HCT116 (cell line): ENCODE measurements at regions not wholly inside any gene's neighbourhood (a gene's known extent, or its start where the extent isn't known, plus 50 kb on each side); places are given as distances from the start of the nearest gene placed in this dataset.

Experiments
- ATAC-seq: fragments of 200-7000 bp; cut with Tn5 transposase; 2 replicates; pipeline ENCODE4 v1.9.1; 2020; ENCODE audit warnings: mild to moderate bottlenecking, moderate library complexity
- BruUV-seq: library from RNA; stranded (reverse); fragments of 400-500 nt; replicated peaks from 2 replicates; lab custom pipeline; 2021; lab: Mats Ljungman, UMichigan
- CTCF ChIA-PET: fragments of 300-600 bp; sonication (Branson Sonifier 250); formaldehyde crosslinking; loops from one replicate; lab custom pipeline; 2021; ENCODE audit warnings: antibody characterized with exemption; lab: Charles Lee
- POLR2A ChIA-PET: fragments of 300-600, 350-600 bp; sonication (Branson Sonifier 250); formaldehyde crosslinking; loops from one replicate; lab custom pipeline; 2021; ENCODE audit warnings: antibody characterized with exemption; lab: Charles Lee
- RAD21 ChIA-PET, 2 experiments: fragments of 300-600 bp; sonication (Branson Sonifier 250); formaldehyde crosslinking; loops; one replicate each; lab custom pipeline; 2023; ENCODE audit warnings: low total read pairs in 2 of 2; ENCODE audit not compliant: uncharacterized antibody in 2 of 2, unreplicated experiment in 2 of 2, low non-redundant PET in 1 of 2; lab: Charles Lee
- DNase-seq: peaks from one replicate; pipeline ENCODE4 v3.0.0-alpha.2; 2010; ENCODE audit warnings: low read depth, low spot score
- H2AFZ ChIP-seq: fragments of 200-600 bp; shearing (Covaris generic), sonication (generic); 2 replicates; pipeline ENCODE4 v1.6.1; 2017; ENCODE audit warnings: low read depth, mixed run types, mixed read lengths, antibody characterized with exemption, low read length; ENCODE audit not compliant: poor library complexity, severe bottlenecking
- H3K27ac ChIP-seq: 2 replicates; pipeline ENCODE4 v1.5.1; 2012; ENCODE audit warnings: low read depth, low read length
- H3K27me3 ChIP-seq: fragments of 200-600 bp; sonication (generic); 2 replicates; pipeline ENCODE4 v1.6.1; 2016; ENCODE audit warnings: mixed run types, low read length, mixed read lengths; ENCODE audit not compliant: insufficient read depth
- H3K36me3 ChIP-seq, 2 experiments: fragments of 200-500 bp in 1 of 2; fragments of 200-600 bp in 1 of 2; sonication (Bioruptor generic) in 1 of 2; sonication (generic) in 1 of 2; 2 replicates each; pipeline versions ENCODE4 v1.5.1 to v1.6.1; 2014 to 2016; ENCODE audit warnings: low read length in 2 of 2, inconsistent platforms in 1 of 2, mixed read lengths in 1 of 2, mixed run types in 1 of 2; ENCODE audit not compliant: insufficient read depth in 2 of 2, control insufficient read depth in 1 of 2
- H3K4me1 ChIP-seq, 2 experiments: fragments of 200-600 bp in 1 of 2; sonication (generic) in 1 of 2; 2 replicates each; pipeline versions ENCODE4 v1.5.1 to v1.6.1; 2012 to 2017; ENCODE audit warnings: low read length in 2 of 2, inconsistent platforms in 1 of 2, mild to moderate bottlenecking in 1 of 2, mixed read lengths in 1 of 2, mixed run types in 1 of 2, moderate library complexity in 1 of 2; ENCODE audit not compliant: insufficient read depth in 2 of 2, control insufficient read depth in 1 of 2
- H3K4me2 ChIP-seq: fragments of 200-600 bp; sonication (generic); 2 replicates; pipeline ENCODE4 v1.6.1; 2017; ENCODE audit warnings: mixed run types, low read length, mixed read lengths
- H3K4me3 ChIP-seq, 2 experiments: fragments of 200-600 bp in 1 of 2; sonication (generic) in 1 of 2; replicated peaks in 1 of 2; 2 replicates each; pipeline ENCODE4 v1.5.1; 2011 to 2016; ENCODE audit warnings: low read length in 2 of 2, control low read depth in 1 of 2, low read depth in 1 of 2, mild to moderate bottlenecking in 1 of 2, mixed read lengths in 1 of 2, mixed run types in 1 of 2
- H3K79me2 ChIP-seq: fragments of 200-600 bp; sonication (generic); 2 replicates; pipeline ENCODE4 v1.6.1; 2017; ENCODE audit warnings: mild to moderate bottlenecking, mixed run types, low read length, moderate library complexity, mixed read lengths; ENCODE audit not compliant: insufficient read depth
- H3K9ac ChIP-seq: fragments of 200-600 bp; sonication (generic); 2 replicates; pipeline ENCODE4 v1.6.1; 2016; ENCODE audit warnings: low read length, mixed read lengths
- H3K9me2 ChIP-seq: fragments of 200-600 bp; sonication (generic), shearing (Covaris generic); 2 replicates; pipeline ENCODE4 v1.6.1; 2017; ENCODE audit warnings: mixed run types, mild to moderate bottlenecking, moderate library complexity; ENCODE audit not compliant: insufficient read depth
- H3K9me3 ChIP-seq, 2 experiments: fragments of 200-500 bp in 1 of 2; fragments of 200-600 bp in 1 of 2; sonication (Bioruptor generic) in 1 of 2; sonication (generic) in 1 of 2; 2 replicates each; pipeline ENCODE4 v1.6.1; 2014 to 2017; ENCODE audit warnings: low read length in 2 of 2, mixed read lengths in 2 of 2, inconsistent platforms in 1 of 2, low read depth in 1 of 2, mild to moderate bottlenecking in 1 of 2, mixed run types in 1 of 2, moderate library complexity in 1 of 2; ENCODE audit not compliant: control insufficient read depth in 1 of 2, insufficient read depth in 1 of 2
- H4K20me1 ChIP-seq: fragments of 200-600 bp; sonication (generic), shearing (Covaris generic); 2 replicates; pipeline ENCODE4 v1.6.1; 2017; ENCODE audit warnings: mixed run types, mild to moderate bottlenecking, moderate library complexity; ENCODE audit not compliant: insufficient read depth
- CBX3 ChIP-seq: IDR thresholded peaks from 2 replicates; pipeline ENCODE4 v1.6.1; 2012; ENCODE audit warnings: low read depth
- CEBPB ChIP-seq: IDR thresholded peaks from 2 replicates; pipeline ENCODE4 v1.6.1; 2012; ENCODE audit warnings: low read depth
- CTCF ChIP-seq, 3 experiments: fragments of 200-600 bp in 1 of 3; sonication (generic) in 1 of 3; IDR thresholded peaks in 2 of 3; conservative IDR thresholded peaks in 1 of 3; 2 replicates each; pipeline ENCODE4 v1.5.1; 2012 to 2017; ENCODE audit warnings: low read depth in 2 of 3, low read length in 2 of 3, antibody characterized with exemption in 1 of 3, borderline replicate concordance in 1 of 3, control low read depth in 1 of 3, mild to moderate bottlenecking in 1 of 3, mixed read lengths in 1 of 3, mixed run types in 1 of 3, moderate library complexity in 1 of 3; ENCODE audit not compliant: insufficient read depth in 1 of 3
- EZH2 ChIP-seq: fragments of 200-600 bp; sonication (generic); IDR thresholded peaks from 2 replicates; pipeline ENCODE4 v1.6.1; 2017; ENCODE audit warnings: antibody characterized with exemption, mixed run types
- EZH2phosphoT487 ChIP-seq: fragments of 200-600 bp; IDR thresholded peaks from 2 replicates; pipeline ENCODE4 v1.6.1; 2018; ENCODE audit warnings: antibody characterized with exemption, borderline replicate concordance
- FOSL1 ChIP-seq: IDR thresholded peaks from 2 replicates; pipeline ENCODE4 v1.6.1; 2012; ENCODE audit warnings: low read depth
- JUND ChIP-seq: IDR thresholded peaks from 2 replicates; pipeline ENCODE4 v1.6.1; 2012
- POLR2A ChIP-seq: IDR thresholded peaks from 2 replicates; pipeline ENCODE4 v1.7.0; 2011; ENCODE audit warnings: borderline replicate concordance; ENCODE audit not compliant: insufficient read depth, insufficient read length; ENCODE audit errors: extremely low read depth
- RAD21 ChIP-seq: IDR thresholded peaks from 2 replicates; pipeline ENCODE4 v1.6.1; 2012; ENCODE audit warnings: low read depth, mild to moderate bottlenecking
- SP1 ChIP-seq: IDR thresholded peaks from 2 replicates; pipeline ENCODE4 v1.6.1; 2012; ENCODE audit warnings: low read depth
- SRF ChIP-seq: IDR thresholded peaks from 2 replicates; pipeline ENCODE4 v1.6.1; 2012; ENCODE audit warnings: low read depth
- TCF7L2 ChIP-seq: IDR thresholded peaks from 2 replicates; pipeline ENCODE4 v1.7.0; 2011; ENCODE audit warnings: borderline replicate concordance, inconsistent platforms; ENCODE audit not compliant: insufficient read depth, insufficient read length; ENCODE audit errors: extremely low read depth
- ZFX ChIP-seq: fragments of 450-650 bp; IDR thresholded peaks from 2 replicates; pipeline ENCODE4 v1.6.1; 2017
- ZNF274 ChIP-seq: fragments of 200-500 bp; sonication (Bioruptor generic); IDR thresholded peaks from 2 replicates; pipeline ENCODE4 v1.6.1; 2014; ENCODE audit warnings: mild to moderate bottlenecking, low read depth, low read length, inconsistent platforms
- intact Hi-C: fragments of 100-400 bp; cut with micrococcal nuclease; formaldehyde crosslinking; loops from 2 replicates; pipeline ENCODE4 v1.10.0; 2022
- TF ChIP-seq, protein P1 (sequence below): IDR thresholded peaks from 2 replicates; pipeline ENCODE4 v1.6.1; 2012
- TF ChIP-seq, protein P2 (sequence below): IDR thresholded peaks from 2 replicates; pipeline ENCODE4 v1.6.1; 2012; ENCODE audit warnings: low read depth

DNA sequence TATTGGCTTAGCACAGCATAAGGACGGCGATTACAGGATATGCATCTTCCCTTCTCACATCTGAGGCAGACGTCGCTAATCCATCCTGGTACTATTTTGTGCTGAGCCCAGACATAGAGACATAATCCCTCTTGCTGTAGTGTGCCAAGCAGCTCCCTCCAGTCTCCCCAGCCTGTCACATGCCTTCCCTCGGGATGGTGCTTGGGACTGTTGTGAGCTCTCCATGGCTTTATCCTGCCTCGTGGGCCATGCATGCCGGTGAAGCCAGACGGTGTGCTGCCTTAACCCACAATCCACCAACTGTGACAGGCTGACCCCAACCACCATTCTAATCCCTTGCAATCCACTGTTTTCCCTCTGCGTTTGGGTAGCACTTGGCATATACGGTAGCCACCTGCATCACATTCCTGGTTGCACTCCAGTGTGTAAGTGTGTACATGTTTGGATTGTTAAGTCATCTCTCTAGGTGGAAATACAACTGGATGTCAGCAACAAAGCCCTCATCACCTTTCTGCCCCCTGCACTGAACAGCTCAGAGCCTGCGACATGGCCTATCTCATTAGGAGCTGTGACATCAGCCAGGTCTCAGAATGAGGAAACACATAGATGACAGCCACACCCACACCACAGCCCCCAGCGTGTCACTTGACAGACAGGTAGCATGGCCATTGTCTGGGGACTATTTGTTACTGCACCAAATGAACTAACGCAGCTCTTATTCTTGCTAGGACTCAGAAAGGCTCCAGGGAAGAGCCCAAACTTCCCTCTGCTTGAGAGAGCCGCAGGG is 374.8 kb upstream of the CDH4 start:
- BruUV-seq, result no TSS peak
- Histone ChIP-seq H3K27ac (no peak overlapping the region), H3K4me1 (no peaks in the 10 kb centered on the region), H3K36me3 (no peaks in the 10 kb centered on the region), H2AFZ (no peak overlapping the region), H3K9me2 (no peaks in the 10 kb centered on the region), H3K79me2 (no peaks in the 10 kb centered on the region), H3K4me2 (no peak overlapping the region), H3K9ac (no peak overlapping the region), H4K20me1 (no peaks in the 10 kb centered on the region), H3K4me3 (no peak overlapping the region), H3K27me3 (no peaks in the 10 kb centered on the region), H3K9me3 (peaks cover 3 to 51% of the 10 kb centered on the region in 2 experiments; a peak in 2 of 4 replicates)
- DNase-seq (no peak), ATAC-seq (no peak)
- CTCF ChIA-PET, result no interaction called here
- intact Hi-C loops, result no loop called here
- TF ChIP-seq RAD21 (no peak), SRF (no peak), ZFX (no peak), POLR2A (no peak)
- RAD21 ChIA-PET, result no interaction called here
- POLR2A ChIA-PET, result no interaction called here

- Histone ChIP-seq H3K4me2 (no peak overlapping the region), H3K9me3 (peaks cover 15 to 42% of the 10 kb centered on the region in 2 experiments; a peak in 2 of 4 replicates), H3K27me3 (no peaks in the 10 kb centered on the region), H3K27ac (no peak overlapping the region), H3K79me2 (no peaks in the 10 kb centered on the region), H3K9ac (no peak overlapping the region), H3K9me2 (no peaks in the 10 kb centered on the region), H2AFZ (no peak overlapping the region), H3K4me3 (no peak overlapping the region), H3K36me3 (no peaks in the 10 kb centered on the region), H3K4me1 (no peaks in the 10 kb centered on the region), H4K20me1 (no peaks in the 10 kb centered on the region)
- RAD21 ChIA-PET, result no interaction called here
- no peak for ATAC-seq
- CTCF ChIA-PET, result no interaction called here
- BruUV-seq, result no TSS peak
- DNase-seq, result no peak
- POLR2A ChIA-PET, result no interaction called here
- intact Hi-C loops, result no loop called here
- no peak for TF ChIP-seq TCF7L2
- no peak for TF ChIP-seq JUND
- no peak for TF ChIP-seq EZH2
- TF ChIP-seq, protein P1, sequence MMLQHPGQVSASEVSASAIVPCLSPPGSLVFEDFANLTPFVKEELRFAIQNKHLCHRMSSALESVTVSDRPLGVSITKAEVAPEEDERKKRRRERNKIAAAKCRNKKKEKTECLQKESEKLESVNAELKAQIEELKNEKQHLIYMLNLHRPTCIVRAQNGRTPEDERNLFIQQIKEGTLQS, result no peak
- TF ChIP-seq, protein P2, sequence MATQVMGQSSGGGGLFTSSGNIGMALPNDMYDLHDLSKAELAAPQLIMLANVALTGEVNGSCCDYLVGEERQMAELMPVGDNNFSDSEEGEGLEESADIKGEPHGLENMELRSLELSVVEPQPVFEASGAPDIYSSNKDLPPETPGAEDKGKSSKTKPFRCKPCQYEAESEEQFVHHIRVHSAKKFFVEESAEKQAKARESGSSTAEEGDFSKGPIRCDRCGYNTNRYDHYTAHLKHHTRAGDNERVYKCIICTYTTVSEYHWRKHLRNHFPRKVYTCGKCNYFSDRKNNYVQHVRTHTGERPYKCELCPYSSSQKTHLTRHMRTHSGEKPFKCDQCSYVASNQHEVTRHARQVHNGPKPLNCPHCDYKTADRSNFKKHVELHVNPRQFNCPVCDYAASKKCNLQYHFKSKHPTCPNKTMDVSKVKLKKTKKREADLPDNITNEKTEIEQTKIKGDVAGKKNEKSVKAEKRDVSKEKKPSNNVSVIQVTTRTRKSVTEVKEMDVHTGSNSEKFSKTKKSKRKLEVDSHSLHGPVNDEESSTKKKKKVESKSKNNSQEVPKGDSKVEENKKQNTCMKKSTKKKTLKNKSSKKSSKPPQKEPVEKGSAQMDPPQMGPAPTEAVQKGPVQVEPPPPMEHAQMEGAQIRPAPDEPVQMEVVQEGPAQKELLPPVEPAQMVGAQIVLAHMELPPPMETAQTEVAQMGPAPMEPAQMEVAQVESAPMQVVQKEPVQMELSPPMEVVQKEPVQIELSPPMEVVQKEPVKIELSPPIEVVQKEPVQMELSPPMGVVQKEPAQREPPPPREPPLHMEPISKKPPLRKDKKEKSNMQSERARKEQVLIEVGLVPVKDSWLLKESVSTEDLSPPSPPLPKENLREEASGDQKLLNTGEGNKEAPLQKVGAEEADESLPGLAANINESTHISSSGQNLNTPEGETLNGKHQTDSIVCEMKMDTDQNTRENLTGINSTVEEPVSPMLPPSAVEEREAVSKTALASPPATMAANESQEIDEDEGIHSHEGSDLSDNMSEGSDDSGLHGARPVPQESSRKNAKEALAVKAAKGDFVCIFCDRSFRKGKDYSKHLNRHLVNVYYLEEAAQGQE, result no peak
- no peak for TF ChIP-seq FOSL1
- TF ChIP-seq SP1, result no peak
- TF ChIP-seq CEBPB, result no peak
- no peak for TF ChIP-seq RAD21
- TF ChIP-seq CTCF (IDR thresholded peaks at IDR 0.05 in 2 of 3, conservative IDR thresholded peaks at IDR 0.05 in 1 of 3; ENCODE audit: borderline replicate concordance in 1 of 3, insufficient read depth in 1 of 3, low read depth in 2 of 3, low read length in 2 of 3), result no peak
- TF ChIP-seq CBX3, result no peak
- TF ChIP-seq ZFX, result no peak
- TF ChIP-seq ZNF274, result no peak
- no peak for TF ChIP-seq EZH2phosphoT487
Observed at GRCh38 chr20:60882836-60883235, 369.2 kb upstream of the CDH4 start.
